ENCODE measurements at regions not wholly inside any gene's neighbourhood (a gene's known extent, or its start where the extent isn't known, plus 50 kb on each side); places are given as distances from the start of the nearest gene placed in this dataset.

- peak; percentile 91 for DNase-seq (ENCODE audit: low spot score)
Measured at GRCh38 chr20:59495894-59496510, 108.3 kb upstream of the PHACTR3 start.

GRCh38 chr20:59498291-59498690, 106.0 kb upstream of the PHACTR3 start:
- no peak for DNase-seq (ENCODE audit: low spot score)

- no peak for DNase-seq (ENCODE audit: low spot score)
Measured at GRCh38 chr20:59499863-59500262, 104.5 kb upstream of the PHACTR3 start.

GRCh38 chr20:59508729-59509128, 95.6 kb upstream of the PHACTR3 start:
- no peak for DNase-seq (ENCODE audit: low spot score)

GRCh38 chr20:59512651-59513050, 91.7 kb upstream of the PHACTR3 start:
- no peak for DNase-seq (ENCODE audit: low spot score)

GRCh38 chr20:59514554-59514953, 89.8 kb upstream of the PHACTR3 start:
- no peak for DNase-seq (ENCODE audit: low spot score)

- peak; percentile 92 for DNase-seq (ENCODE audit: low spot score)
Measured at GRCh38 chr20:59515013-59515905, 89.1 kb upstream of the PHACTR3 start.

GRCh38 chr20:59515906-59516209, 88.5 kb upstream of the PHACTR3 start:
- no peak for DNase-seq (ENCODE audit: low spot score)

GRCh38 chr20:59518881-59519706, 85.2 kb upstream of the PHACTR3 start:
- DNase-seq (ENCODE audit: low spot score), result peak; percentile 81

GRCh38 chr20:59519707-59520014, 84.7 kb upstream of the PHACTR3 start:
- DNase-seq (ENCODE audit: low spot score), result no peak

GRCh38 chr20:59520814-59521213, 83.5 kb upstream of the PHACTR3 start:
- no peak for DNase-seq (ENCODE audit: low spot score)

- peak; percentile 85 for DNase-seq (ENCODE audit: low spot score)
Measured at GRCh38 chr20:59525500-59526241, 78.7 kb upstream of the PHACTR3 start.

- peak; percentile 32 for DNase-seq (ENCODE audit: low spot score)
Measured at GRCh38 chr20:59526242-59527225, 77.8 kb upstream of the PHACTR3 start.

GRCh38 chr20:59530782-59531181, 73.6 kb upstream of the PHACTR3 start:
- no peak for DNase-seq (ENCODE audit: low spot score)

GRCh38 chr20:59537991-59538390, 66.3 kb upstream of the PHACTR3 start:
- DNase-seq (ENCODE audit: low spot score), result no peak

GRCh38 chr20:59547596-59547995, 56.7 kb upstream of the PHACTR3 start:
- DNase-seq (ENCODE audit: low spot score), result no peak

Measured in AG20443 (cell line).